ENCODE measurements at regions not wholly inside any gene's neighbourhood (a gene's known extent, or its start where the extent isn't known, plus 50 kb on each side); places are given as distances from the start of the nearest gene placed in this dataset.

DNA sequence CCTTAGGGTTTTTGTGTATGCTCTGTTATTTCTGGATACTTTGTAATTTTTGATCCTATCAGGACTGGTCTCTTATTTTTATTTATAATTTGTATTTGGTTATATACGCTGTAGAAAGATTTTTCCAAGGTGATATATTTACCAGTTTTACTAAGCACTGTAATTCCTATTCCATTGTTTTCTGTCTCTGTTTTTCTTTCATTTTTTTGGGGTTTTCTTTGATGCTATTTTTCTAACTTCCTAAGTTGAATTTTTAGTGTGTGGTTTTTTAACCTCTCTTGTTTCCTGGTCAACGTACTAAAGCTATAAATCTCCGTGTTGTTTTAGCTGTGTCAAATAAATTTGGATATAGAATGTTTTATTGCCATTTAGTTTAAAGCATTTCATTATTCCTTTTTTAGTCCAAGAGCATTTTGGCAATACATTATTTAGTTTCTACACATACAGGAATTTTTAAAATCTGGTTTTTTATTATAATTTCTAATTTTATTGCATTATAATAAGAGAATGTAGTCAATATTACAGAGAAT, 128.1 kb upstream of the THRB start:
- FAIRE-seq = no peak
- no peak overlapping the region for H3K4me3 ChIP-seq (replicated peaks in 1 of 3; ENCODE audit: insufficient read depth in 1 of 3, low read depth in 1 of 3, low read length in 3 of 3)
- peaks cover 2% of the 10 kb centered on the region for H3K4me1 ChIP-seq (ENCODE audit: control insufficient read depth, extremely low read depth, insufficient read depth, low read length)
- H4K20me1 ChIP-seq (replicated peaks; ENCODE audit: control insufficient read depth, extremely low read depth, insufficient read depth, low read length) = no peaks in the 10 kb centered on the region
- CTCF ChIA-PET = interaction anchor here (1.2 to 1.8 kb wide), 2 partner anchors 14 to 33 kb away, joined by 3 to 5 read pairs; no protein-coding TSS in a partner anchor
- no peak overlapping the region for H3K27ac ChIP-seq (ENCODE audit: insufficient read depth, low read depth, low read length)
- H3K27me3 ChIP-seq (ENCODE audit: control insufficient read depth in 2 of 2, insufficient read depth in 2 of 2, low read length in 2 of 2) = no peaks in the 10 kb centered on the region
- intact Hi-C loops (cut with micrococcal nuclease) = no loop called here
- no peaks in the 10 kb centered on the region for H3K79me2 ChIP-seq (ENCODE audit: control insufficient read depth, insufficient read depth, low read length)
- no peaks in the 10 kb centered on the region for H3K9me3 ChIP-seq (replicated peaks; ENCODE audit: control insufficient read depth, insufficient read depth, low read length)
- no peaks in the 10 kb centered on the region for H3K9me1 ChIP-seq (replicated peaks; ENCODE audit: control insufficient read depth, extremely low read depth, insufficient read depth, low read length)
- dilution Hi-C loops (cut with MboI; ENCODE audit: extremely low pct_ligation_motif_present, low sequenced_read_pairs) = no loop called here
- TF ChIP-seq JUN (IDR thresholded peaks at IDR 0.05; ENCODE audit: borderline replicate concordance, insufficient read depth, insufficient read length, low read depth) (no peak), EZH2 (IDR thresholded peaks at IDR 0.05; ENCODE audit: borderline replicate concordance, low read depth, low read length, severe bottlenecking) (no peak), POLR2A (IDR thresholded peaks at IDR 0.05; ENCODE audit: low read depth, low read length) (no peak), POLR2AphosphoS5 (IDR thresholded peaks at IDR 0.05; ENCODE audit: insufficient read depth, low read depth, low read length) (no peak), FOS (IDR thresholded peaks at IDR 0.05; ENCODE audit: borderline replicate concordance, insufficient read depth, low read length) (no peak), MYC (IDR thresholded peaks at IDR 0.05; ENCODE audit: low read depth, low read length) (no peak), GATA2 (IDR thresholded peaks at IDR 0.05; ENCODE audit: insufficient read depth, insufficient read length, low read depth, low read length) (no peak)
- TF ChIP-seq, protein P1, sequence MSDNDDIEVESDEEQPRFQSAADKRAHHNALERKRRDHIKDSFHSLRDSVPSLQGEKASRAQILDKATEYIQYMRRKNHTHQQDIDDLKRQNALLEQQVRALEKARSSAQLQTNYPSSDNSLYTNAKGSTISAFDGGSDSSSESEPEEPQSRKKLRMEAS (IDR thresholded peaks at IDR 0.05; ENCODE audit: insufficient read depth, insufficient read length) = no peak
- TF ChIP-seq, protein P2, sequence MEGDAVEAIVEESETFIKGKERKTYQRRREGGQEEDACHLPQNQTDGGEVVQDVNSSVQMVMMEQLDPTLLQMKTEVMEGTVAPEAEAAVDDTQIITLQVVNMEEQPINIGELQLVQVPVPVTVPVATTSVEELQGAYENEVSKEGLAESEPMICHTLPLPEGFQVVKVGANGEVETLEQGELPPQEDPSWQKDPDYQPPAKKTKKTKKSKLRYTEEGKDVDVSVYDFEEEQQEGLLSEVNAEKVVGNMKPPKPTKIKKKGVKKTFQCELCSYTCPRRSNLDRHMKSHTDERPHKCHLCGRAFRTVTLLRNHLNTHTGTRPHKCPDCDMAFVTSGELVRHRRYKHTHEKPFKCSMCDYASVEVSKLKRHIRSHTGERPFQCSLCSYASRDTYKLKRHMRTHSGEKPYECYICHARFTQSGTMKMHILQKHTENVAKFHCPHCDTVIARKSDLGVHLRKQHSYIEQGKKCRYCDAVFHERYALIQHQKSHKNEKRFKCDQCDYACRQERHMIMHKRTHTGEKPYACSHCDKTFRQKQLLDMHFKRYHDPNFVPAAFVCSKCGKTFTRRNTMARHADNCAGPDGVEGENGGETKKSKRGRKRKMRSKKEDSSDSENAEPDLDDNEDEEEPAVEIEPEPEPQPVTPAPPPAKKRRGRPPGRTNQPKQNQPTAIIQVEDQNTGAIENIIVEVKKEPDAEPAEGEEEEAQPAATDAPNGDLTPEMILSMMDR (IDR thresholded peaks at IDR 0.05; ENCODE audit: extremely low read depth in 1 of 2, insufficient read depth in 1 of 2, low read depth in 1 of 2, low read length in 2 of 2) = no peak
- BruUV-seq (replicated peaks) = no TSS peak
- no peak overlapping the region for H3K9ac ChIP-seq (replicated peaks; ENCODE audit: extremely low read depth, insufficient read depth, low read length)
- H3K36me3 ChIP-seq (ENCODE audit: control insufficient read depth in 2 of 2, extremely low read depth in 1 of 2, insufficient read depth in 2 of 2, low read length in 2 of 2) = no peaks in the 10 kb centered on the region
- H2AFZ ChIP-seq (ENCODE audit: low read depth, low read length) = no peak overlapping the region
- POLR2A ChIA-PET = no interaction called here
- no peak overlapping the region for H3K4me2 ChIP-seq (ENCODE audit: insufficient read depth, low read length)
- DNase-seq (ENCODE audit: low read depth, low spot score) = peak; percentile 60

Data from endothelial cell of umbilical vein (primary cell).